Stimulated activated CD8-positive, alpha-beta memory T cell treated with anti-CD3 and anti-CD28 coated beads, Interleukin-7, amount 100 ng/mL, for 48 hours (primary cell): ENCODE measurements at regions not wholly inside any gene's neighbourhood (a gene's known extent, or its start where the extent isn't known, plus 50 kb on each side); places are given as distances from the start of the nearest gene placed in this dataset.

Experiments used
- DNase-seq, 2 donors: peaks; one replicate each; pipeline ENCODE4 v3.0.0-alpha.2; 2020; ENCODE audit warnings: low read depth in 1 of 2; ENCODE audit errors: extremely low read depth in 1 of 2

DNA sequence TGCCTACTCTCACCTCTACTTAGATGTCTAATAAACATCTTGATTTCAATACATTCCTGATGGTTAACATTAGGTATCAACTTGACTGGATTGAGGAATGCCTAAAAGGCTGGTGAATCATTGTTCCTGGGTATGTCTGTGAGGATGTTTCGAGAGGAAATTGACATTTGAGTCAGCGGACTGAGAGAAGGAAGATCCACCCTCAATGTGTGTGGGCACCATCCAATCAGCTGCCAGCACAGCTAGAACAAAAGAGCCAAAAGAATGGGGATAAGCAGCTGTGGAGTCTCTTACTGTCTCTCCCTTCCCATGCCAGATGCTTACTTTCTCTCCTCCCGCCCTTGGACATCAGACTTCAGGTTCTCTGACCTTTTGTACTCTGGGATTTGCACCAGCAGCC, 128.6 kb upstream of the HS3ST5 start:
- no peak for DNase-seq

DNA sequence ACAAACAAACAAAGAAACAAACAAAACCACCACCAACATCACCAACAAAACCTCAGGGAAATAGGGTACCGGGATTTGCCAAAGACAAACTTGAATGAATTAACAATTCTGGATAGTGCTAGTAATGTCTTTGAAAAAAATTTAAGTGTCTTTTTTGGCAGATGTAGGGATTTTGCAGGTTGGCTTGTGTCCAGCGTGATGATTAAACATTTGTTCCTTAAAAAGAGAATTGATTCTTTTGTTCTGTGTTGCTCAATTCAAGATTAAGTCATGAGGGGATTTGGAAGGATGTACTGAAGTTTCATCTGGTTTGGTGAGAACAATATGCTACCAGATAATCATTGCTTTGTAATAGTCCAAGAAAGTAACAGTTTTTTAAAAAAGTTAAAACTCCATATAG, 125.1 kb upstream of the HS3ST5 start:
- no peak for DNase-seq

DNA sequence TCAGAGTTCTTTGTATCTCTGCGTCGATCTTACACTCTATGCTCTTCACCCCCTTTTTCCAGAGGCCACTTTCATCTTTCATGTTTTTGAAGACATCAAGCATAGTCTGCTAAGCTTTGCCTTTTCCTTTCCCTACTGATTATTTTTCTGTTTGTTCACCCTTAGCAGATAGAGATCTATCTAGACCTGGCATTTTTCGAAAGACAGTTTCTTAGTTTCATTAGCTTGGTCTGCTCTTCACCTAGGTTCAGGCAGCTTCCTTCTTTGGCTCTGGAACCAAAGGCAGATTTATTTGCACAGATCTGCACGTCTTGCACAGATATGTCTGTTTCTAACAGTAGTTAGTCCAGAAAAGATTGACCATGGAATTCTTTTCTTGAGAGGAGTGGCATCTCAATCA, 122.7 kb upstream of the HS3ST5 start:
- no peak for DNase-seq

DNA sequence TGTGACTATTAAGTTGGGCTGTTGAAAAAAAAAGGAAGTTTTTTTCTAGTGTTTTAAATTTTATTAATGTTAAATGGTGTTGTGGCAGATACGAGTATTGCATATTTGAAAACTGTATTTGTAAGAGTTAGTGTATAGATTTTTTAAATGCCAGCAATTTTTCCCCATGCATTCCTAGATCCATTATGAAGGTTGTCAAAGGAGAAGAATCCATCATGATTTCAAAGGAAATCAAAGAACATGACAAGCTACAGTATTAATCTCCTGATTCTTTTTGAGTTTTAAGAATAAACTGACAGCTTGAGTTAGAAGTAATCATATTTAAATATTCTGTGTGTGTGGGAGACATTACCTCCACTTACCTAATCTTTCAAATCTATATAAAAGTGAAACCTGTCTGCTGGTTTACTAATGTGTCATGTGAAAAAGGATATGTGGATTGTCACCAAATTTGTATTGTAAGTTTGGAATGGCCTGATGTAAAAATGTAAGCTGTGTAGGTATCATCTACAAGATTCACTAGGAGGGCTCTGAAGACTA, 111.0 kb upstream of the HS3ST5 start:
- DNase-seq = no peak

DNA sequence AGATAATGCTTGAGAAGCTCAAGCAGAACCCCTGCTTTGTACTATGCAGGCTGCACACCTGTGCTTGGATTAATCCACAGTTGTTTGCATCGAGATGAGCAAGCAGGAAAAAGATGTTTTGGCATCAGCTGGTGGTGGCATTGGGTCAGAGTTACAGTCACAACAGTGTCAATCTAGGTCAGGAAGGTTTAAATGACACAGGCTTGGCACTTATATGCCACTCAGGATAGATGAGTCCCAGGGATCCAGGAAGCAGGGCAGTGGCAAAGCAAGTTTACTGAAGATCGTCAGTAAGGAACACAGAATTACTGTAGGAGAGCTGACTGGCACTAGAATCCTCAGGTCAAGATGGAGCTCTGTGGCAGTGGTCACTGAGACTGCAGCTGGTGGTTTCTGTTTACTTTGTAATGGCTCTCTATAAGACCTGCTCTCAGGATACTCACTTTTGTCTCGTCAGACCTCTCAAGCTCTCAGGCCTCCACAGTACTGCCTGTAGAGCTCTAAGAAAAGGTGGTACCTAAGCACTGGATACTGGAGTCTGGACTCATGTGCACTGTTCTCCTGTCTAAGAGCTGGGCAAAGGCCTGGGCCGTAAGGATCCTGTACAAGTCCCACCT, 110.1 kb upstream of the HS3ST5 start:
- no peak for DNase-seq

DNA sequence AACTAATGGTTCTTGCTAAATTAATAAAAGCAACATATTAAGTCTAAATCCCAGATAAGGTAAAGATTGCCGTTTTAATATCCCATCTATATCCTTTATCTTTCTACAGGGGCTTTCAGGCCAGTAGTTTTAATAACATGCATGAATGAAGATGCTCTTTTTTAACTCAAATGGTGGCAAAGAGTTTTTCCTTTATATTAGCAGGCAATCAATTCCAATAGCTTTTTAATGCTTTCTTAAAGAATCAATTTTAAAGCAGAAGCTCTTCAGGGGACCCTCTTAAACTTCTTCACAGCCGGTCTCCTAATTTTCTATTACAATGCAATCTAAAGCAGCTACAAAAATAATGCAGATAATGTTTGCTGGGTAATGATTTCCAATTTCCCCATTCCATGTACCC, 107.8 kb upstream of the HS3ST5 start:
- DNase-seq = no peak

DNA sequence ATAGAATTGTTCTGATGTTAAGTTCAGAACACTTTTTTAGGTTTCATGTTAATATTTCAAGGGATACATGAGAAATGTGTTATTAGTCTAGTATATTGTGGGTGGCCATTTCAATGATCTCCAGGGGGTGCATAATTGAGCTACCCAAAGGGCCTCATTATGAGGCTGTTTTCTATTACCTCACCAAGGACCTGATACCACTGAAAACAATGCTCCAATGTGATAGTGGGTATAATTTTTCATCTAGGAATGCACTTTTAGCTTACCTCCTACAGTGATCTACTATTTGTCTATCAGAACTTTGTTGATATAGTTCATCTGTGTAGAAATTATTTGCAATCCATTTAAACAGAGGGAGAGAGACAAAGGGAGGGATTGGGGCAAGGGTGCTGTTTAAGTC, 106.8 kb upstream of the HS3ST5 start:
- DNase-seq = no peak

DNA sequence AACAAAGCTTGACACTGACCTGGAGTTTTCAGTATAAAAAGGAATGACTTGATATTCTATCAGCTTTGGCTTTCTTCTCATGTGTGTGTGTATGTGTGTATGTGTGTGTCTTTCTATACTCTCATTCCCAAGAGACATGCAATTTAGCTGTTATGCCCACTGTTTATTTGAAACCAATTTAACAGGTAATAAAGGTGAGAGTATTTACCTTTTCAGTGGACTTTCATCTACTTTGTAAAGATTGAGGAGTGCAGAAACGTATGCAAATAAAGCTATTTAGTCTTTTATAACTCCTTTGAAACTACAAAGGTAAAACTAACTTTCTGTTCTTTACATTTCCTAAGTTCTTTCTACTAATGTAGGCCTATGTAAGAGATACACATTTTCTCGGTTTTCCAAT, 103.5 kb upstream of the HS3ST5 start:
- no peak for DNase-seq

DNA sequence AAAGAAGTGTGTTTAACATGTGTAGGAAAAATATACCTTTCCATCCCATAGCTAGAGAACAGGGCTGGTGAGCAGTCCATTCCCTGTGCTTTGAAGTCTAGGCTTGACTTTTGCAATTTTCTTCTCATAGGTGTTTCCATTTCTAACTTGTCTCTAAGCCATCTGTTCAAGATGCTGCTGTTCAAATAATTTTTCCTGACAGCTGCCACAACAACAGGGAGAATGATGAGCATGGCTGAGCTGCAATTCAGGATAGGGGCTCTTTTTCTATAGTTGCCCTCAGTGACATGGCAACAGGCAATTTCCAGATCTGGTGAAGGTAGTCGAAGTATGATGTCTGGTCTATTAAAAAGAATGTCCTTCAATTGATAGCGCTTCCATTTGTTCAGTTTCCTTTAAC, 103.0 kb upstream of the HS3ST5 start:
- DNase-seq = no peak

DNA sequence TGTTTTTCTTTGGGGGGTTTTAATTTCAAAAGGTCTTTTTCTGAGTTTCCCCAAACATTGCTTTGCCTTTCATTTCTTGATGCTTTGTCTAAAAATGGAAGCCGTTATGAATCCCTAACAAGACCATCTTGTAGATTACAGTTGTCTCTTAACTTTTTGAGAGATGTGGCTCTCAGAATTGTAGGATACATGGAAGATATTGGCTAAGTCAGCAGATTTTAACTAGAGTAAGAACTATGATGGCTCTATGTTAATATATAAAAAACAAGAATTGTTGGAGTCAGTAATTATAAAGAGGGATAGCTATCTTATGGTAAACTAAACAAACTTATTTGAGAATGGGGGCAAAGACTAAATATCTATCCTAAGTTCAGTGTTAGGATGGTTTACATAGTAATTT, 96.6 kb upstream of the HS3ST5 start:
- no peak for DNase-seq

DNA sequence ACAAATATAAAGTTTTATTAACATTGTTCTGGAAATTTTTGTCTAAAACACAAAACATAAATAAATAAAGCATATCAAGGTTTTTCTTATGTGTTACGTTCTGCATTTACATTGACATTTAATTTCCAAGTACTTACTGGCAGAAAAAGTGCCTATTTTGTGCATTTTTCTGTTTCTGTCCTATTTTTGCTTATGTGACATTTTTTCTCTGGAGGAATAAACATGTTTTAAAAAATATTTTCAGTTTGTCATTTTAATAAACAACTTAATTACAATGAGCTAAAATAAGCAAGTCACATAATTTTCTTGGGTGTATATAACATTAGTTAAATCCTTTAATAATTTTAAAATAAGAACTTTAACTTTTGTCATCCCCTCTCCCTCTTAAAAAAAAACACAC, 94.4 kb upstream of the HS3ST5 start:
- DNase-seq = no peak

DNA sequence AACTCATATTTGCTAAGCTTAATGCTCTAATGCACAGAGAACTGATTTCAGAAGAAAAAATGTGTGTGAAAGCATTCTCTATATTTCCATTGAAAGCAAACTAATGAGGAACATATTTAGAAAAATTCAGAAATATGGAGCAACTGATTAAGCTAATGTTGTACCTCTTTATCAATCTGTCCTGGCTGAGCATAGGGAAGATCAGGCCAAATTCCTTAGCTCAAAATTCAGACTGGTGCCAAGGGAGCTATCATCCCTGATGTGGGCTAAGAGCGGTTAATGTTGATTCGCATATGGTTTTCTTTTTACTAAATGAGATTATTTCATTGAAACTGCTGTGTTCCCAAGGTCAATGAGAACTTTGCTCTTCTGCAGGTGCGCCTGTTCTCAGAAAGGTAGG, 93.9 kb upstream of the HS3ST5 start:
- no peak for DNase-seq

DNA sequence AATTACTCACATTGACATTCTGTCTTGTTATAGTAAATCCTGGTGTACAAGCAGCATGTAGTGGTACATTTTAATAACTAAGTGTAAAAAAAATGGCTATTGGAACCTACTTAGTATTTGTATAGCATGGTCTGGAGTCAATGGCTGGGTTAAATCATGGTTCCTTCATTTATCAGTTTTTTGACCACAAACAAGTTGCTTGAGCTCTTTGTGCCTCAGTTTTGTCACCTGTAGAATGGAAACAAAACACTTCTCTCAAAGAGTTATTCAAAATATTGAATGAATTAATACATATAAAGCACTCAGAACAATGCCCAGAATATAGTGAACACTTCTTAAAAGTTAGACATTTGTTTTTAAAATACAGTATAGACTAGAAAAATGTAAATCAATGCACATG, 93.2 kb upstream of the HS3ST5 start:
- no peak for DNase-seq

DNA sequence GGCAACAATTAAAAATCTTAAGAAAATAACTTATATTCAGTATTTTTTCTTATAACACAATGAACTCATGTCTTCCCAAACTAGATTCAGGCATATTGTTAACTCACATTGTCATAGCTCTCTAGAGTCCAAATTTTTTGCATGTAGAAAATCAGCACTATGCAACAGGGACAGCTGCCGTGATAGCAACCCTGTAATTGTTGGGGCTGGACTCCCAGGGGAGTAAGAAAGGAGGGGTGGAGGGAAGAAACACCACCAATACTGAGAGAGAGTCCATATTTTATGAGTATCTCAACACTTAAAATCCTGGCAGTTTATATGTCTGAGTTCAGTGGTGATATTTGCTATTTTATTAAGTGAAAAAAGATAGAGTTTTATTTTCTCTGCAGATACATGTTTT, 89.6 kb upstream of the HS3ST5 start:
- DNase-seq = no peak

DNA sequence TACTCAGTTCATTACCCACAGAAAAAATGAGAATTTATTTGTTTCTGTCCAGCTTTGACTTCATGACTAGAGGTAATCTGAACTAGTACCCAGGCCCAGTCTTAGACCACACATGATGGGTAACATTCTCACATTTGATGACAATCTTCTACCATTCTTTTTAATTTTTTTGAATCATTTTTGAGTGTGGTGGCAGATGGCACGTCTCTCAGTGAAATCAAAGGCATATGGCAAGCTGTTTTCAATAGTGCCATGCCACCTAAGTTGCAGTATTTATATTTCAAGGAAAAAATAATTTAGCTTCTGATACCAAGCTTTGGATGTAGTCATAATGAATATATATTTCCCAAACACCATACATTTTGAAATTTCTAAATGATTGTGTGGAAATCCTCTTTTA, 88.8 kb upstream of the HS3ST5 start:
- no peak for DNase-seq

DNA sequence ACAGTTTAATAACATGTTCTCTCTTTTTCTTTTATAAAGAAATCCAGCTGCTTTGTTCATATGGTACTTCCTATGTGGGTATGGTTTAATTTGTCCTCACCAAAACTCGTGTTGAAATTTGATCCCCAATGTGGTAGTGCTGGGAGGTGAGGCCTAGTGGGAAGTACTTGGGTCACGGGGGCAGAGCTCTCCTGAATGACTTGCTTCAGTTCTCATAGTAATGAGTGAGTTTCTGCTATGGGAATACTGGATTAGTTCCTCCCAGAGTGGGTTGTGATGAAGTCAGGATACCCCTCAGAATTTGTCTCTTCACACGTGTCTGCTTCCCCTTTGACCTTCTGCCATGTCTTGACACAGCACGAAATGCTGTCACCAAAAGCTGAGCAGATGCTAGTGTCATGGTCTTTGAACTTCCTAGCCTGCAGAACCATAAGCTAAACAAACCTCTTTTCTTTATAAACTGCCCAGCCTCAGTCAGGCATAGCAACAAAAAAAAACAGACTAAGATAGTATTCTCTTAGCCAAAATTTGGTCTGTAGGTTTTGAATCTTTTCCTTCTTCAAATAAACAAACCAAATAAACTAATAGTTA, 87.8 kb upstream of the HS3ST5 start:
- no peak for DNase-seq

DNA sequence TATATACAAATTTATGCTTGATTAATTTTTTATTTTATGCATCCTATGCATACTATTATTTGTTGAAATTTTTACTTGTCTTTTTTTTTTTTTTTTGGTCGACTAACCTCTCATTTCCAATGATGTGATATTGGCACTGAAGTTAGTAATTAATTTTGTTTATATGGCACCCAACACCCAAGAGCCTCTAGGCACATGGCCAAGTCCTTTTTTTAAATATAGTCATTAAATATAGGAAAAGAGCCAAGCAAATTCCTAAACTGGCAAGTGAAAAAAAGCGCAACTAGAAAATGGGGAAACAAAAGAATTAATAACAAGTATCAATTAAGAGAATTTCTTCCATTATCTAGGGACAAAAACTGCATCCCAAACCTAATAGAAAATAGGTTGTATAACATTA, 85.5 kb upstream of the HS3ST5 start:
- DNase-seq = no peak

DNA sequence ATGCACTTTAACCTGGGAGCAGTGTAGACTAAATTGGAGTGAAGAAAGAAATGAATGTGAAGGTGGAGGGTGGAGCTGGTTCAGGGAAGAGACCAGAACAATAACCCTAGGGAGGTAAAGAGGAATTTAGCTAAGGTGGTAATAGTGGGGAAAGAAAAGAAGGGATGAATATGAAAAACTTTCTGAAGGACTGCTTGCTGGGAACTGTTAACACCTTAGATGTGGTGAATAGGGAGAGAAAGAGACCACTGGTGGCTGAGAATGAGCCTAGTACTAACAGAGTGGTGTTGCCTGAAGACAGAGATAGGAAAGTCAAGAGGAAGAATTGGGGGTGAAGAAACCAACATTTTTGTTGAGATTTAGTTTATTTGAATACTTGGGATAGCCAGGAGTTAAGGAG, 78.4 kb upstream of the HS3ST5 start:
- no peak for DNase-seq

DNA sequence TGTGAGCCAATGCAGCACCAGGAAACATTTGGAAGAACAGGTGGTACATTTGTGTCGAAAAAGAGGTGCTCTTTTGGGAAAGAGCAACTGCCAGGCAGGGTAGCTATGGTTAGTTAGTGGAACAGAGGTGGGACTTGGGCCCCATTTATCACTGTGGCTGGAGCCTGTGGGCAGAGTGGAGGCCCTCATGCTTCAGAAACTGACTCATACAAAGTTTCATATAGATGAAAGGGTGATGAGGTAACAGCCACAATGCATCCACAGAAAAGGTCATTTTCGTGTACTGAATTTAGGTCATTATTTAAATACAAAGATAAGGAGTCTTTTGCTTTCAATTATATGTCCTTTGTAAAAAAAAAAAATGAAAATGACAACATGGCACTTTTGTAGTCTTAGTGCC, 76.4 kb upstream of the HS3ST5 start:
- no peak for DNase-seq

DNA sequence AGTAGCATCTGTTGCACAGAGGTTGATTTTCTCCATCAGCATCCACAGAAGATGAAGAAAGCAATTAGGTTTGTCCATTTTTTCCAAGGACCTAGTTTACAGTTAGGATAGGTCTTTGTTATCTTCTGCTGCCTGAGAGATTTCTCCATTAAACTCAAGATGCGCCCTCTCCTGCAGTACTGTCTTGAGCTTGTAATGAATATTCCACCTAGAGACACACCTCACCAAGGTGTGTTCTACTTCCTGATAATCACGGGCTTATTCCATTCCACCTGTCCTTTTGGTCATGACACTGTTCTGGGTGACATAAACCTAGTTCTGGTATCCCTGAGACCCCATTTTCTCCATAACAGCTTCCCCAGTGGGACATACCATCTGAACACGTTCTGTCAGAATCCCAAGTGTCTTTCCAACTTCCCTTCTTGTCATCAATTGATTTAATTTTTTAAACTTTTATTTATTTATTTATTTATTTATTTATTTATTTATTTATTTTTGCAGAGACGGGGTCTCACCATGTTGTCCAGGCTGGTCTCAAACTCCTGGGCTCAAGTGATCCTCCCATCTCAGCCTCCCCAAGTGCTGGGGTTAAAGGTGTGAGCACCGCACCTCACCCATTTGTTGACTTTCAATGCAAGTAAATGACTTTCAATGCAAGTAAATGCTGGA, 75.6 kb upstream of the HS3ST5 start:
- DNase-seq = no peak

DNA sequence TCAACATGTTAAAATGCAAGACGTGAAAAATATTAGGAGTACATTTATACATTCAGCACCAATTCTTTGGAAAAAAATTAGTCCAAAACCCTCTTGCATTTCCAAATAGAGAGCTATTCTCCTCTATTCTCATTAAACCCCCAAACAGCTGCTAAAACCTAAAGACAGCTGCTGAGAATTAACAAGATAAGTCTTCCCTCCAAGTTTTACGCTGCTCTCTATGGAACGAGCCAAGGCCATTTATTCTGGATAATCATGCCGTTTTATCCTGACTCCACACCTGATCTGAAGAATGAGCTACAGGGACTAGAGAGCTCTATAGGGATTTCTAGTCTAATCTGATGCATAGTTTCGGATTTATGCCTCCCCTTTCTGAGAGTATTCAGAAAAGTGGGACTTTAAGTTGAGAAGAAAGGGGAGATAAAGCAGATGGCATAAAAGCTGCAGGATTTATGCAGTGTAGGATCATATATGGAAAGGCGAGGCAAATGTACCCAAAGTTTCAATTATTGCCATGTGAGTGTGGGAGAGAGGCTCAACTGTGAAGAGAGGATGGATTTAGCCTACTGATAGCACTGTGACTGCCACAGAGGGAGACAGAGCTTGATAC, 64.7 kb upstream of the HS3ST5 start:
- no peak for DNase-seq

DNA sequence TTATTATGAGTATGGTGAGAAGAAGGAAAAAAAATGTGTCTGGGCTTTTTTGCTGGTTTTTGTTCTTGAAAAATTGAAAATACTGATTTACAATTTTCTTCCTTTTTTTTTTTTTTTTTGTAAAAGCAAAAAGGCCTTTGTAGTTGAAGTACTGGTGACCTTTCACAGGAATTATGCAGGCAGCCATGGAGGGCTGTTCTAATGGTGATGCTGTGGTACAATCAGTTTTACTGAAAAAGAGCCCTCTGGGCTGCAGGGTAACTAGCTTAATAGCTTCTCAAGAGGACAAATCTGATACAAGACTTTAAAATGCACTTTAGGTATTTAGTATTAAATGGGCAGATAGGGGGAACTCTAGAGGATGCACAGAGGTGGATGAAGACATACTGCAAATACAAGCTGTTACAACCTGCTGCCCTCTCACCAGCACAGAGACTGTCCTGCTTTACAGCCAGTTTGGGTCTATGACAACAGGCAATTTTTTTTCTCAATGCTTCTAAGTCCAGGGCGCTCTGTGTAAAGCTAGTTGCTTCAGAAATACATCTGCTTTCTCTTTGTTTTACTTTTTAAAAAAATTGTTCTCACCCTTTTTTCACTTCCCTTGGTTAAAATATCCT, 61.6 kb upstream of the HS3ST5 start:
- DNase-seq = no peak
